WERI-Rb-1 (cell line): ENCODE measurements at regions not wholly inside any gene's neighbourhood (a gene's known extent, or its start where the extent isn't known, plus 50 kb on each side); places are given as distances from the start of the nearest gene placed in this dataset.

Source experiments
- DNase-seq: peaks from one replicate; pipeline ENCODE4 v3.0.0-alpha.2; 2020
- H3K27ac ChIP-seq: fragments of 250-450 bp; sonication (Bioruptor Pico); 2 replicates; pipeline ENCODE4 v1.5.1; 2020; ENCODE audit warnings: mild to moderate bottlenecking, moderate library complexity
- H3K27me3 ChIP-seq: fragments of 250-450 bp; sonication (Bioruptor Pico); 2 replicates; pipeline ENCODE4 v1.5.1; 2021; ENCODE audit warnings: mild to moderate bottlenecking, low read depth, moderate library complexity; ENCODE audit not compliant: insufficient read depth, severe bottlenecking
- H3K36me3 ChIP-seq: fragments of 250-450 bp; sonication (Bioruptor Pico); 2 replicates; pipeline ENCODE4 v1.5.1; 2020; ENCODE audit warnings: mild to moderate bottlenecking, moderate library complexity
- H3K4me3 ChIP-seq: 2 replicates; pipeline ENCODE4 v1.5.1; 2011; ENCODE audit warnings: low read depth, mild to moderate bottlenecking, control low read depth, low read length
- H3K9me3 ChIP-seq: fragments of 250-450 bp; sonication (Bioruptor Pico); 2 replicates; pipeline ENCODE4 v1.5.1; 2021; ENCODE audit warnings: mild to moderate bottlenecking, moderate library complexity; ENCODE audit not compliant: severe bottlenecking
- TF ChIP-seq, protein P1 (sequence below): IDR thresholded peaks from 2 replicates; pipeline ENCODE4 v1.5.1; 2011; ENCODE audit warnings: low read depth, mild to moderate bottlenecking, control low read depth, inconsistent platforms, low read length

DNA sequence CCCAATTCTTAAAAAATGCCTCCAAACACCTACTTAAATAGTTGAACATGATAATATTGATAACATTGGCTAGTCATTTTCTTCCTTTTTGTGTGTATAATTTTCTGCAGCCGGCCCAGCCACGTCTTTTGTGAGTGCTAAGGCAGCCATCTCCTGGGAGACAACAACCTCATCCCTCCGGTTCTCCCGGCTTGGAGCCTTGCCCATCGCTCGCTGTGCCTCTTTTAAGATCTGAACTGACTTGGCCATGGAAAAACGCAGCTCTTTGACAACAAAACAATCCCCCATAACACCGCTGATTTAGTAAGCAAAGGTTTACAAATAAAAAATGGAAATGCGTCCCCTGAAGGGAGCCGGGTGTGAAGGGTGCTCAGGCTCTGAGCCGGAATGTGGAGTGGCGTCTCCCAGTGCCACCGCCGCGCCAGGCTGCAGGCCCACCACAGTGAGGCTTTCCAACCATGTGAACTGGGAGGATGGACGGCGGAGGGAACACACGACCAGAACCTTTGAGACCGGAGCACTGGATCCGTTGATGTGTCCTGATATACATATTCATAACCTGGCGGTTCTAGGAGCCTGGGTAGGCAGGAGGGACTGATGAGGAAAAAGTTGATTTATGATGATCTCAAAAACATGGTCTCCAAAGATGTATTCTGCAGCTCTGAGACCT is 87.4 kb downstream of the SMIM21 start:
- H3K27me3 ChIP-seq, result no peaks in the 10 kb centered on the region
- TF ChIP-seq, protein P1, sequence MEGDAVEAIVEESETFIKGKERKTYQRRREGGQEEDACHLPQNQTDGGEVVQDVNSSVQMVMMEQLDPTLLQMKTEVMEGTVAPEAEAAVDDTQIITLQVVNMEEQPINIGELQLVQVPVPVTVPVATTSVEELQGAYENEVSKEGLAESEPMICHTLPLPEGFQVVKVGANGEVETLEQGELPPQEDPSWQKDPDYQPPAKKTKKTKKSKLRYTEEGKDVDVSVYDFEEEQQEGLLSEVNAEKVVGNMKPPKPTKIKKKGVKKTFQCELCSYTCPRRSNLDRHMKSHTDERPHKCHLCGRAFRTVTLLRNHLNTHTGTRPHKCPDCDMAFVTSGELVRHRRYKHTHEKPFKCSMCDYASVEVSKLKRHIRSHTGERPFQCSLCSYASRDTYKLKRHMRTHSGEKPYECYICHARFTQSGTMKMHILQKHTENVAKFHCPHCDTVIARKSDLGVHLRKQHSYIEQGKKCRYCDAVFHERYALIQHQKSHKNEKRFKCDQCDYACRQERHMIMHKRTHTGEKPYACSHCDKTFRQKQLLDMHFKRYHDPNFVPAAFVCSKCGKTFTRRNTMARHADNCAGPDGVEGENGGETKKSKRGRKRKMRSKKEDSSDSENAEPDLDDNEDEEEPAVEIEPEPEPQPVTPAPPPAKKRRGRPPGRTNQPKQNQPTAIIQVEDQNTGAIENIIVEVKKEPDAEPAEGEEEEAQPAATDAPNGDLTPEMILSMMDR, result no peak
- H3K27ac ChIP-seq, result no peak overlapping the region
- H3K36me3 ChIP-seq, result no peaks in the 10 kb centered on the region
- no peaks in the 10 kb centered on the region for H3K9me3 ChIP-seq
- no peak for DNase-seq
- H3K4me3 ChIP-seq, result no peak overlapping the region
